ENCODE measurements at regions not wholly inside any gene's neighbourhood (a gene's known extent, or its start where the extent isn't known, plus 50 kb on each side); places are given as distances from the start of the nearest gene placed in this dataset.

- intact Hi-C loops (cut with micrococcal nuclease) = loop anchor here (5.0 to 10.0 kb wide), 4 partner anchors 158 to 1032 kb away; partner anchors contain the start of gene C1orf53
- Histone ChIP-seq H3K27ac (ENCODE audit: low read depth, low read length) (peak overlapping the region; percentile 51), H3K36me3 (ENCODE audit: insufficient read depth, low read length) (no peaks in the 10 kb centered on the region), H3K9me3 (ENCODE audit: control insufficient read depth in 1 of 2, low read length in 2 of 2) (no peaks in the 10 kb centered on the region), H3K4me1 (ENCODE audit: insufficient read depth, low read length) (peaks cover 48% of the 10 kb centered on the region), H3K27me3 (ENCODE audit: insufficient read depth, low read length) (no peaks in the 10 kb centered on the region), H3K4me3 (ENCODE audit: low read length in 2 of 2) (peak overlapping the region; percentile 46 to 50)
- Mint-ChIP-seq H3K36me3 (no peaks in the 10 kb centered on the region), H3K9me3 (peaks cover 0 to 2% (median under 1%) of the 10 kb centered on the region in 8 donors), H3K4me1 (peaks cover 13 to 25% (median 21%) of the 10 kb centered on the region in 4 donors), H3K27me3 (no peaks in the 10 kb centered on the region), H3K4me3 (peak overlapping the region in 6 of 8 donors; percentile 82 to 91 (median 87)), H3K27ac (peak overlapping the region in 6 of 7 donors; percentile 68 to 92 (median 86))
- CTCF ChIA-PET (ENCODE audit: partially characterized antibody) = interaction anchor here (1.1 to 1.9 kb wide), 6 partner anchors 15 to 187 kb away, joined by 3 to 7 read pairs (median 4); no protein-coding TSS in a partner anchor
- POLR2A ChIA-PET (ENCODE audit: partially characterized antibody) = interaction anchor here (0.9 to 3.6 kb wide), 10 partner anchors 9 to 237 kb away, joined by 3 to 29 read pairs (median 4); no protein-coding TSS in a partner anchor
- peak in 1 of 5 donors; percentile 9 for DNase-seq
Observed at GRCh38 chr1:198936371-198937083, 297.7 kb downstream of the PTPRC start.

DNA sequence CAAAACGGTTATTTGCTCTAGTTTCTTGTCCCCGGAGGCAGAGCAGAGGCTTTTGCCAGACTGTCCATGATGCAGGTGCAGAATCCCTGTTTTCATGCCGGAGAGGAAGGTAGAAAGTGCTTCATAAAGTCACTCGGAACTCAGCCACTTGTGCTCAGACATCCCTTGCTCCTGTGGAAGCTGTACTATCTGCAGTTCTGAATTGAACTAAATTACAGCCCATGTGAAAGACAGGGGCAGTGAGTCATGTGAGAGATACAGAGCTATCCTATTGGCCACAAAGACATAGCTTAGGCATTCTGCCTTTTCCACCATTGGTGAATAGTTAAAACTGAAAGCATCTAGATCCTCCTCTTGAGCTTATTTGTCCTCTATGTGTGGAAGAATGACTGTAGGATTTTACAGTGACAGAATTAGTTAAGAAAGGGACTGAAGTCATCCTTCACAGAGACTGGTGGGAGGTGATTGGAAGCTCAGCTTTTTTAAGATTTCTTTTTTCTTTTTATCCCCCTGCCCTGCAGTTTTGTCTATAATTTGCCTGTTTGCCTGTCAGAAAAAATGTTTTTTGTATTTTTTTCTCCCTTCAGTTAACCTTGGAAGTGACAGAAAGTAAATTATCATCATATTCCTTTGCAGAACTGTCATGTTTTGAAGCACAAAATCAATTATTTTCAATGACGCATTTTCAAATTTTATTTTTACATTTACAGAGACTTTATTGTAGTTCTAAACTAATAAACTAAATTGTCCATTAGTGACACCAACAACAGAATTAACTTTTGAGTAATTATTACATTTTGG is 298.6 kb downstream of the PTPRC start:
- Histone ChIP-seq H3K4me3 (ENCODE audit: low read length in 2 of 2) (peak overlapping the region; percentile 46 to 50), H3K27ac (ENCODE audit: low read depth, low read length) (peak overlapping the region; percentile 51), H3K9me3 (ENCODE audit: control insufficient read depth in 1 of 2, low read length in 2 of 2) (no peaks in the 10 kb centered on the region), H3K36me3 (ENCODE audit: insufficient read depth, low read length) (no peaks in the 10 kb centered on the region), H3K4me1 (ENCODE audit: insufficient read depth, low read length) (peaks cover 48% of the 10 kb centered on the region), H3K27me3 (ENCODE audit: insufficient read depth, low read length) (no peaks in the 10 kb centered on the region)
- peaks cover 0 to 2% (median under 1%) of the 10 kb centered on the region in 8 donors for H3K9me3 Mint-ChIP-seq
- H3K27me3 Mint-ChIP-seq = no peaks in the 10 kb centered on the region
- peak overlapping the region in 6 of 7 donors; percentile 68 to 92 (median 86) for H3K27ac Mint-ChIP-seq
- intact Hi-C loops (cut with micrococcal nuclease) = loop anchor here (5.0 to 10.0 kb wide), 4 partner anchors 157 to 1033 kb away; partner anchors contain the start of gene C1orf53
- H3K36me3 Mint-ChIP-seq = no peaks in the 10 kb centered on the region
- DNase-seq = peak; percentile 47 to 64 (median 53)
- ChIA-PET POLR2A (ENCODE audit: partially characterized antibody) (interaction anchor here (0.9 to 3.6 kb wide), 8 partner anchors 8 to 236 kb away, joined by 3 to 29 read pairs (median 5); no protein-coding TSS in a partner anchor), CTCF (ENCODE audit: partially characterized antibody) (interaction anchor here (1.3 to 1.9 kb wide), 3 partner anchors 14 to 176 kb away, joined by 4 to 7 read pairs (median 4); no protein-coding TSS in a partner anchor)
- H3K4me3 Mint-ChIP-seq = peak overlapping the region in 6 of 8 donors; percentile 82 to 91 (median 87)
- H3K4me1 Mint-ChIP-seq = peaks cover 13 to 25% (median 18%) of the 10 kb centered on the region in 4 donors

- intact Hi-C loops (cut with micrococcal nuclease) = loop anchor here (5.0 to 10.0 kb wide), 4 partner anchors 156 to 1034 kb away; partner anchors contain the start of gene C1orf53
- H3K27me3 ChIP-seq (ENCODE audit: insufficient read depth, low read length) = no peaks in the 10 kb centered on the region
- no peak overlapping the region for H3K4me3 Mint-ChIP-seq
- no peak overlapping the region for H3K27ac ChIP-seq (ENCODE audit: low read depth, low read length)
- H3K27me3 Mint-ChIP-seq = no peaks in the 10 kb centered on the region
- H3K27ac Mint-ChIP-seq = peak overlapping the region in 1 of 7 donors; percentile 18
- ChIA-PET CTCF (ENCODE audit: partially characterized antibody) (no interaction called here), POLR2A (ENCODE audit: partially characterized antibody) (no interaction called here)
- peaks cover 0 to 2% (median under 1%) of the 10 kb centered on the region in 8 donors for H3K9me3 Mint-ChIP-seq
- no peak for DNase-seq
- H3K4me1 Mint-ChIP-seq = peaks cover 13 to 17% (median 14%) of the 10 kb centered on the region in 4 donors
- no peaks in the 10 kb centered on the region for H3K36me3 ChIP-seq (ENCODE audit: insufficient read depth, low read length)
- H3K4me3 ChIP-seq (ENCODE audit: low read length in 2 of 2) = no peak overlapping the region
- no peaks in the 10 kb centered on the region for H3K36me3 Mint-ChIP-seq
- no peaks in the 10 kb centered on the region for H3K9me3 ChIP-seq (ENCODE audit: control insufficient read depth in 1 of 2, low read length in 2 of 2)
- peaks cover 39% of the 10 kb centered on the region for H3K4me1 ChIP-seq (ENCODE audit: insufficient read depth, low read length)
Observed at GRCh38 chr1:198939286-198939685, 300.4 kb downstream of the PTPRC start.

DNA sequence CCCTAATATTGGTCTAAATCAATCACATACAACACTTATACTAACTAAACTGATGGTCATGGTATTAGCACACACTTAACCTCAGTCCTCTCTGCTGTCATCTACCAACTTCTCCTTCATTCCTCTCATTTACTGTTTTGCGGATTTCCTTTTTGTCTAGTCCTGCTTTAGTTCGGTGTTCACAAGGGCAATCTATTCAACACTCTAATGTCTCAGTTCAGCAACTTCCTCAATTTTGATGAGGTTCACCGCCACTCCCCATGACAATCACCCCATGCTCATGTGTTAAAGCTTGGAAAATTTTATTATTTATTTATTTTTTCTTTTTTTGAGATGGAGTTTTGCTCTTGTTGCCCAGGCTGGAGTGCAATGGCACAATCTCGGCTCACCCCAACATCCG is 301.1 kb downstream of the PTPRC start:
- intact Hi-C loops (cut with micrococcal nuclease) = loop anchor here (5.0 to 10.0 kb wide), 4 partner anchors 155 to 1035 kb away; partner anchors contain the start of gene C1orf53
- H3K4me3 Mint-ChIP-seq = peak overlapping the region in 1 of 8 donors; percentile 13
- H3K4me1 ChIP-seq (ENCODE audit: insufficient read depth, low read length) = peaks cover 32% of the 10 kb centered on the region
- DNase-seq = no peak
- peaks cover 11 to 15% (median 14%) of the 10 kb centered on the region in 4 donors for H3K4me1 Mint-ChIP-seq
- H3K27ac ChIP-seq (ENCODE audit: low read depth, low read length) = no peak overlapping the region
- ChIA-PET CTCF (ENCODE audit: partially characterized antibody) (no interaction called here), POLR2A (ENCODE audit: partially characterized antibody) (no interaction called here)
- H3K4me3 ChIP-seq (ENCODE audit: low read length in 2 of 2) = no peak overlapping the region
- H3K9me3 ChIP-seq (ENCODE audit: control insufficient read depth in 1 of 2, low read length in 2 of 2) = no peaks in the 10 kb centered on the region
- H3K27me3 Mint-ChIP-seq = no peaks in the 10 kb centered on the region
- H3K27me3 ChIP-seq (ENCODE audit: insufficient read depth, low read length) = no peaks in the 10 kb centered on the region
- peaks cover 0 to 2% (median under 1%) of the 10 kb centered on the region in 8 donors for H3K9me3 Mint-ChIP-seq
- no peak overlapping the region for H3K27ac Mint-ChIP-seq
- H3K36me3 Mint-ChIP-seq = no peaks in the 10 kb centered on the region
- no peaks in the 10 kb centered on the region for H3K36me3 ChIP-seq (ENCODE audit: insufficient read depth, low read length)

DNA sequence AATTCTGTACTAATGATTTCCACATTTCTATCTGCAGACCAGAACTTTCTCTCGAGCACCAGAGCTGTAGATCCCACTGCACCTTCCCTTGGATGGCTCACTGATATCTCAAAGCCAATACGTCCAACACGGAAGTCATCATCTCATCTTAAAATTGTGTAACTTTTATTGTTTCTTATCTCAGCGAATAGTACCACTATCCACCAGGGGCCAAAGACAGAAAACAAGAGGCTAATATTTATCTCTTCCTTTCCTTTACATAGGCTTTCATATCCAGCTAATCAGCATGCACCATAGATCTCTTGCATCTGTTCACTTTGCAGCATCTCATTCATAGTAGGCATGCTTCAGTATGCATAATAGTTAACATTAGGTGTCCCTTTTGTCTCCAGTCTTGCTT is 303.6 kb downstream of the PTPRC start:
- Mint-ChIP-seq H3K4me3 (no peak overlapping the region), H3K9me3 (peaks cover 0 to 2% (median under 1%) of the 10 kb centered on the region in 8 donors), H3K36me3 (no peaks in the 10 kb centered on the region), H3K27ac (no peak overlapping the region), H3K27me3 (no peaks in the 10 kb centered on the region), H3K4me1 (peaks cover under 1 to 3% (median 2%) of the 10 kb centered on the region in 4 donors)
- intact Hi-C loops (cut with micrococcal nuclease) = no loop called here
- DNase-seq = no peak
- no peaks in the 10 kb centered on the region for H3K36me3 ChIP-seq (ENCODE audit: insufficient read depth, low read length)
- no peaks in the 10 kb centered on the region for H3K9me3 ChIP-seq (ENCODE audit: control insufficient read depth in 1 of 2, low read length in 2 of 2)
- H3K4me1 ChIP-seq (ENCODE audit: insufficient read depth, low read length) = peaks cover 7% of the 10 kb centered on the region
- no peaks in the 10 kb centered on the region for H3K27me3 ChIP-seq (ENCODE audit: insufficient read depth, low read length)
- no peak overlapping the region for H3K4me3 ChIP-seq (ENCODE audit: low read length in 2 of 2)
- CTCF ChIA-PET (ENCODE audit: partially characterized antibody) = no interaction called here
- H3K27ac ChIP-seq (ENCODE audit: low read depth, low read length) = no peak overlapping the region
- POLR2A ChIA-PET (ENCODE audit: partially characterized antibody) = no interaction called here

DNA sequence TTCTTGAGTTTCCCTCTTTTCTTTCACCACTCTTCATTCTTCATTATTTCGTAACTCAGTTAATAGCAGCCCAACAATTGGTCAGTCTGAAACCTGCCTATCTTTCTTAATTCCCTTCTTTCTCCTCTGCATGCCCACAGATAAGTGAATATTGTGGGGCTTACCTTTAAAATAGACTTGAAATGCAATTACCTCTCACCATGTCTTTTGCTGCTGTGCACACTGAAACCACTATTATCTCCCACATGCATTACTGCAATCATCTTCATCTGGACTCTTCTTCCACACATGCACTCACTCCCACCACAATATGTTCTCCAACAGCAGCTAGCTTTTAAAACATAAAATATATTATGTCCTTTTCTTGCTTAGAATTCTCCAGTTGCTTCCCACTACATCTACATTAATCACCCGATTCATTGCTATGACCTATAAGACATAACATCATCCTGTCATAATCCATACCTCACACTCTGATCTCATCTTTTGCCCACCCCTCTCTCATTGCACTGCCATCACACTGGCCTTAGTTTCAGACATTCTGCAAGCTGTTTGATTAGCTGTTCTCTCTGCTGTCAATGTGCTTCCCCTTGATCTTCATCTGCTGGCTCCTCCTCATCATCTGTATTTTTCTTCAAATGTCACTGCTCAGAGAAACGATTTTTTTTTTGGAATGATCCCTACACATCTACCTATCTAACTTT is 304.8 kb downstream of the PTPRC start:
- Mint-ChIP-seq H3K27ac (no peak overlapping the region), H3K4me3 (no peak overlapping the region), H3K4me1 (peaks cover 0 to 2% (median 0%) of the 10 kb centered on the region in 4 donors), H3K9me3 (peaks cover 0 to 2% (median under 1%) of the 10 kb centered on the region in 8 donors), H3K27me3 (no peaks in the 10 kb centered on the region), H3K36me3 (no peaks in the 10 kb centered on the region)
- Histone ChIP-seq H3K27ac (ENCODE audit: low read depth, low read length) (no peak overlapping the region), H3K27me3 (ENCODE audit: insufficient read depth, low read length) (no peaks in the 10 kb centered on the region), H3K36me3 (ENCODE audit: insufficient read depth, low read length) (no peaks in the 10 kb centered on the region), H3K9me3 (ENCODE audit: control insufficient read depth in 1 of 2, low read length in 2 of 2) (no peaks in the 10 kb centered on the region), H3K4me1 (ENCODE audit: insufficient read depth, low read length) (no peaks in the 10 kb centered on the region), H3K4me3 (ENCODE audit: low read length in 2 of 2) (no peak overlapping the region)
- no peak for DNase-seq
- intact Hi-C loops (cut with micrococcal nuclease) = no loop called here
- ChIA-PET CTCF (ENCODE audit: partially characterized antibody) (no interaction called here), POLR2A (ENCODE audit: partially characterized antibody) (no interaction called here)
